Amniotic epithelial cell (primary cell): ENCODE measurements at regions not wholly inside any gene's neighbourhood (a gene's known extent, or its start where the extent isn't known, plus 50 kb on each side); places are given as distances from the start of the nearest gene placed in this dataset.
"Not testable (repeated sequence)": the region's sequence is repeated elsewhere in the genome, so short reads cannot be mapped to it uniquely, and the experiment has no call there.

Experiments used
- DNase-seq: peaks from one replicate; pipeline ENCODE4 v3.0.0-alpha.2; 2010; ENCODE audit warnings: low read depth

- DNase-seq, result no peak
Measured at GRCh38 chr11:129729216-129729615, 86.4 kb upstream of the TMEM45B start.

- DNase-seq, result no peak
Measured at GRCh38 chr11:129729823-129730222, 85.8 kb upstream of the TMEM45B start.

GRCh38 chr11:129731316-129731715 is 84.3 kb upstream of the TMEM45B start:
- DNase-seq, result no peak

DNA sequence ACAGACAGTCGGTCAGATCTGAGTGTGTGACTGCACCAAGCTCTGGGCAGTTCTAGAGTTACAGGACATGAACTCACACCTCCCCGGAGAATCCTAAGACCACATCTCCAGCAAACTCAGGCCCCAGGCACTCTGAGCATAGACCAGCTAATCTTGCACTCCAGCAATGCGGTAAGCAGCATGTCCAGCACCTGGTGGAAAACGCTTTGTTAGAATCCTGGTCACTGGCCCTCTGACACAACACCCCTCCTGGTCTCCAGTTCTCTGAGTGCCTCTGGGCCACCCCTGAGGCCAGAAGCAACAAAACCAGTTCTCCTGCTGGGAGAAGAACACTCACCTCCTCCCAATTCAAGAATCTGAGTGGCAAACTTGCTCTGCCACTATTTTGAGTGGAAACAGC is 82.7 kb upstream of the TMEM45B start:
- DNase-seq, result no peak

DNA sequence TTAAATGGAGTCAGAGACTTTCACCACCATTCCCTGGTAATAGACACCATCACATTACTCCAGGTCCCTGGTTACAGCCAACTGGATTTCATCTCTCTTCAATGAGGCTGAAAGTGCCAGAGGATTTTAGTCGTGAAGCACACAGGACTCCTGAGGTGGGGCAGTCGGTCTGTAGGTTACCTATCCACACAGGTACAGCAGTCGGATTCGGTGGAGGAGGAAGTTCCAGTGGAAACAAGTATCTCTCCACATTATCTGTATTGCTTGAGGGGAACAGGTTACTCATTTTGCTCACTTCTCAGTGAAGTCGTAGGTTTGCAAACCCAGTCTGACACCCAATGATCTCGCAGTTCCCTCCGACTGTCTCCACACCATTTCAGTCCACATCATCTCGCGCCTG is 82.3 kb upstream of the TMEM45B start:
- no peak for DNase-seq

DNA sequence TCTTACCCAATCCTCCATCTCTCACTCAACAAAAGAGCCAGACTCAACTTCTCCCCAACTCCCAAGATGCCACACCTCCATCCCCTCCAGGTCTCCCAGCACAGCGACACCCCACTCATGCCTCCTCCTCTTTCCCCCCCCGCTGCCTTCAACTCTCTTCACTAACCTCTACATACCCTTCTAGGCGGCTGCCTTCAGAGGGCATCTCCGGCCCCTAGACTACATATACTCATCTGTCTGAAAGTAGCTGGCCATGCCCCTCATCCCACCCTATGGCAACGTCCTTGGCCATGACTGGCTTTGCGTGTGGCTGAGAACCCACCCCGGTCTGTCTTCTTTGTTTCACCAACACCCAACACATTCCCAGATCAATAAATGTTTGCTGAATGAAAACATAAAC is 81.7 kb upstream of the TMEM45B start:
- DNase-seq, result no peak

DNA sequence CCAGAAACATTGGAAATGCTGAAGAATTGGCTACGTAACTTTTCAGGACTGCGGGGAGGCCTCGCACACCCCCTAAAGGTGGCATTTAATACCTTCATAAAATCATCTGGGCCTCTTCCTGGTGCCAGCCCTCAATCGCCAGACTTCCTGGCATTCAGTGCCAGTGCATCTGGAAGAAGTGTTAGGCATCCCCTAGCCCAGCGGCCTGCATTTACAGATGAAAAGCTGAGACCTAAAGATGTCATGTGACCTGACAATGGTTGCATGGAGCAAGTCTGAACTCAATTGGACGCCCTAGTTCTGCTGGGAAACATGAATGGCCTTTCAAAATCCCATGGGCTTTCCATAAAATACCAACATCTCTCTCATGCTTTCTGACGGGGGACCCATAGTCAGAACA is 81.0 kb upstream of the TMEM45B start:
- no peak for DNase-seq

GRCh38 chr11:129737831-129738230 is 77.8 kb upstream of the TMEM45B start:
- DNase-seq, result no peak

DNA sequence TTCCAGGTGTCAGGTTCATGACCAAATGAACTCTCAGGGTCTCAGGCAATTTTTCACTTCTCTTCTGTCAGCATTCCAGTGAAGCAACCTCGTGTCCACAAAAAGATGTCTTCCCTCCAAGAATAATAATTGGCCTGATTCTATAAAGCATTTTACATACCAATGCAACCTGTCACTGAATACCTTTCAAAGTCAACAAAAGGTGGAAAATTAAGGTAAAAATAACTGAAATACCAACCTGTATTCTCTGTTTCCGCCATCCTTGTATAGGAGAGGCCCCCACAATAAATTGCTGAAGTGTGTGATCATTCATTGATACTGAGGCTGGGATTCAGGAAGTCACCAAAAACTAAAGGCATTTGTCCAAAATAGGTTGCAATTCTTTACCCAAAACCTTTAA is 77.4 kb upstream of the TMEM45B start:
- DNase-seq, result no peak

DNA sequence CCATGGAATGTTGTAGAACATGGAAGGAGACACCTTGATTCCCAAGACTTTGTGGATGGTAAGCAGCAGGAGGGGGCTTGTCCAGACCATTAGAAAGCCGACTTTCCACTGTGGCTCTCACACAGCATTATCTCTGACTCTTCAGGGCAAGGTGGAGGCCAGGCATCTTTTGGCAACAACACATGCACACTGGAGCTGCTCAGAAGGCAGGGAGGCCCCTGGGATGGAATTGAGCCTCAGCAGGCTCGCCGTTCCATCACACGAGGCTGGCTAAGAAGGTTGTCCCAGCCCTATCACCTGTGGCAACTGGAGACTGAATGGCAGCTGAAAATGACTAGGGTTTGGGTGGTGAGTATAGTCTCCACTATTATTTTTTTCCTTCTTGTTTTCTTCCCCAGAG is 76.3 kb upstream of the TMEM45B start:
- DNase-seq, result no peak

GRCh38 chr11:129740125-129740719 is 75.4 kb upstream of the TMEM45B start:
- no peak for DNase-seq

GRCh38 chr11:129743112-129743815 is 72.4 kb upstream of the TMEM45B start:
- DNase-seq, result no peak

DNA sequence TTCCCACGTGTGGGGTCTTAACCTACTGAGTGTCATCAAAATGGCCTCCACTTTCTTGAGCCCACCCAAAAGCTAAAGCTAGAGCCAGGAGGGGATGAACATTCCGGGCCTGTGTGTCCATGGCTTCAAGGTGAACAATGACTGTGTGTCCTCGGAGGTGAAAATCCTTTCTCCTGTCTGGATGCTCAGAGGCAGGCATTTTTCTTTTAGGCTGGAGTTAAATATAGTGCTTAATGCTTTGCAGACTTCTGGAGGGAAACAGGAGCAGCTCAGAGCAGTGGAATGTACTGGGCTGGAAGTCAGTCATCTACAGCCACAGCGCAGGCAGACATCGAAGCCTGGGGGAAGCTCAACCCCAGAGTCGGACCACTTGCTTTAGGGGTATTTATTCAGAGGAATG is 68.6 kb upstream of the TMEM45B start:
- no peak for DNase-seq

- no peak for DNase-seq
Measured at GRCh38 chr11:129749141-129749540, 66.5 kb upstream of the TMEM45B start.

GRCh38 chr11:129750343-129751292 is 65.0 kb upstream of the TMEM45B start:
- peak; percentile 55 for DNase-seq

GRCh38 chr11:129751511-129751910 is 64.1 kb upstream of the TMEM45B start:
- DNase-seq, result no peak

DNA sequence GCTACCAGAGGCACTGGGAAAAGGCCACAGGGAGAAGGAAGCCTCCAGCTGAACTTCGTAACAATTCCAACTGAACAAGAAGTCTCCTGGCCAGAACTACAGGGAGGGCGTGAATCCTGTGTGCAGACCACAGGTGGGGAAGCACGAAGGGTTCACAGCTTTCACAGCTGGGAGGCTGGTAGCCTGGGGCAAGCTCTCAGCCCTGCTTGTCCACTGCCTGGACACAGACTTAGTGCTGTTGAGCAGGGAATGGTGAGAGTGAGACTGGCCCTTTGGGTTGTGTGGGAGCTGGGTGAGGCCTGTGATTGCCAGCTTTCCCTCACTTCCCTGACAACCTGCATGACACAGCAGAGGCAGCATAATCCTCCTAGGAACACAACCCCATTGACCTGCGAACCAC is 52.1 kb upstream of the TMEM45B start:
- DNase-seq, result not testable (repeated sequence)

- not testable (repeated sequence) for DNase-seq
Measured at GRCh38 chr11:129764204-129764603, 51.4 kb upstream of the TMEM45B start.
